T1000 (cell line): ENCODE measurements at regions not wholly inside any gene's neighbourhood (a gene's known extent, or its start where the extent isn't known, plus 50 kb on each side); places are given as distances from the start of the nearest gene placed in this dataset.

Experiments
- DNase-seq: peaks from one replicate; lab custom pipeline; 2025; ENCODE audit warnings: mixed read lengths; lab: John Stamatoyannopoulos, UW

DNA sequence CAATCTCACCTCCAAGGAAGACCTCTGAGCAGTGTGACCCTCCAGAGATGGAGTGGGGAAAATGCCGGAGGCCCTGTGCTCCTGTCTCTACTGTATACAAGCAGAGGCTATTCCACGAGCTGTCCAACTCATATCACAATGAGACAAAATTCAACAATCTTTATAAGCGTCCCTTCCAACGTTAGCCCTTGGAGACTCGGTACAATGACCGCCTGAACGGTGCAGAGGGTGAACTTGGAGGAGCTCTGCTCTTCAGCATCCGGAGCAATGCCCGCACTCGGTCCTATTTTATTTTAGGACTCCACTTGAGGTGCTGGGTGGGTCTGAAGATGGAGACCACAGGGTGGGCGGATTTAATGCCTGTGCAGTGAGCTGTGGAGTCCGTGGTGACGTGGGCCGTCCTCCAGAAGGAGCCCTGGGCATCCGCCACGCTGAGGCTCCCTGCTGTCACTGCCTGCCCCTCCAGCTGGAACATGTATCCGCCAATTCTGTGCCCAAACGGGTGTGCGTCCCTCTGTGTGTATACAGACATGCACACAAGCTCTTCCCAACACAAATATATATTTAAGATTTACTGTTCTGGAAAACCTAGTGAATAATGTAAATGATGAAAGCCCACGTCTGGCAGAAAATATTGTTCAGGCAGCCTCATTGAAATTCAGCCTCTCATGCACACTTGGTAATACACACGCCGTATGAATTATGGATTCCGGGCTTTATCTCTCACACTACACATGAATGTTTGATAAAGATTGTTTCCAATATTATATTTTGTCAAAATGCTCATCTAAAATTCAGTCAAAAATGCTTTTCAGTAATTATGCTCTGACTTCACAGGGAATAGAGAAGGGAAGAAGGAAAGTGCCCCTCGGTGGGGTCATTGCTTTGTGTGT, 239.9 kb upstream of the ZMIZ1 start:
- DNase-seq = no peak

DNA sequence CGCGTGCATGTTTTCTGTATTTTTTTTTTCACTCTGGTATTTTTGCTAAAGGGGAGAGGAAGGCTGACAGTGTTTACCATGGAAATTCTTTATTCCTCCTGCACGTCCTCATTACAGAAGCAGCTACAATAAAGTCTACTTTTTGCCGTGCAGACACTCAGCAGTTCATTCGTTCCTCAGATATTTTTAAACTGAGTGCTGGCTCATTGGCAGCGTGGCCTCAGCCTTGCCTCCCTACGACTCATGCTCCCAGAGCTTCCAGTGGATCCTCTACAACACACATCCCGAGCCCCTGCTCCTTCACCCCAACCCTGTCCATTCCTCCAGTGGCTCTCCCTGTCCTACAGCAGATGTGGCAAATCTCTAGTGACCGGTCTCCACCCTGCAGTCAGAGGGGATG, 239.2 kb upstream of the ZMIZ1 start:
- DNase-seq = no peak

- no peak for DNase-seq
Measured at GRCh38 chr10:78830062-78830975, 238.4 kb upstream of the ZMIZ1 start.

GRCh38 chr10:78830976-78831375, 237.8 kb upstream of the ZMIZ1 start:
- DNase-seq = no peak

DNA sequence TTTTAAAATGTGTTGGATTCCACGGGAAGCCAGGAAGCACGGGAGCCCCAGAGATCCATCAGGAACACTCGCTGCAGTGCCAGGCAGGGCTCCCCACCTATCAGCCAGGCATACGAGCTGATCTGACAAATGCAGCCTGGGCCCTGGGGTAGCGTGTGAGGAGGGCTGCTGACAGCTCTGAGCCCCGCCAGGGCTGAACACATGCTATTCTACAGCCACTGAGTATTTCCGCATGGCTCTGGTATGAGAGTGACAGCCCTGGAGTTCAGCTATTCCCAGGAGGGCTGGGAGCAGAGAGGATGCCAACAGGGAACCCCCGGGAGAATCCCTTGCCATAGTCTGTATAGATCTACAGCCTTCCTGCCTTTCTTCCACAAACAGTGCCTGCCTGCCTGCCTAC, 237.3 kb upstream of the ZMIZ1 start:
- DNase-seq = no peak

DNA sequence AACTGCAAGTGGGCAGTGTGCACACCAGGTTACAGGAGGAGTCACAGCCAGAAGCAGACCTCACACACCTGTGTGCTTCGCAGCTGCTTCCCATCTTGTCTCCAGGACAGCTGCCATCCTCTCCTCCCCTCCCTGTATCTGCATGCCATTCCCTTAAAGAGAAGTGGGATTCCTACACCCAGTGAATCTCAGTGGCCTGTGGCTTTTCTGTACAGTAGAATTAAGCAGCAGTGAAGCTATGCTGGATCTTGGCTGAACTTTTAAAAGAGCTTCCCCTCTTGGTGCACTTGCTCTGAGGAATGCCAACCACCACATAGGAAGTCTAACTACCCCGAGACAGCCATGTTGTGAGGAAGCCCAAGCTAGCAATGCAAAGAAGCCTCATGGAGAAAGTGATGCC, 236.5 kb upstream of the ZMIZ1 start:
- no peak for DNase-seq

GRCh38 chr10:78838141-78838657, 230.6 kb upstream of the ZMIZ1 start:
- no peak for DNase-seq

DNA sequence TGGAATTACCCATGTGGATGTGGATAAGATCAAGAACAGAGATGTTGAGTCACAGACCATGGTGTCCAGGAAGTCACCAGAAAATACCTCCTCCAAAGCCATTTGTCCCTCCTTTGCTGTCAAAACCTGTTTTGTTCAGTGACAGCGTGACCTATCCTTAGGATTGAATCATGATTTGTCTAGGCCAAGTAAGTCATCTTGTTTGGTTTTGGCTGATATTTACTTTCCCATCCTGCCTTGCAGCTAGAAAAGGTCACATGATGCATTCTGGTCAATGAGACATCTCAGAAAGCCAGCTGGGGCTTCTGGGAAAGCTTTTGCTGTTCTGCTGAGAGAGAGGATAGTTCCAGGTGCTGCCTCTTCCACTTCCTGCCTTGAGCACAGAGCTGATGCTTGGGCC, 225.3 kb upstream of the ZMIZ1 start:
- no peak for DNase-seq

DNA sequence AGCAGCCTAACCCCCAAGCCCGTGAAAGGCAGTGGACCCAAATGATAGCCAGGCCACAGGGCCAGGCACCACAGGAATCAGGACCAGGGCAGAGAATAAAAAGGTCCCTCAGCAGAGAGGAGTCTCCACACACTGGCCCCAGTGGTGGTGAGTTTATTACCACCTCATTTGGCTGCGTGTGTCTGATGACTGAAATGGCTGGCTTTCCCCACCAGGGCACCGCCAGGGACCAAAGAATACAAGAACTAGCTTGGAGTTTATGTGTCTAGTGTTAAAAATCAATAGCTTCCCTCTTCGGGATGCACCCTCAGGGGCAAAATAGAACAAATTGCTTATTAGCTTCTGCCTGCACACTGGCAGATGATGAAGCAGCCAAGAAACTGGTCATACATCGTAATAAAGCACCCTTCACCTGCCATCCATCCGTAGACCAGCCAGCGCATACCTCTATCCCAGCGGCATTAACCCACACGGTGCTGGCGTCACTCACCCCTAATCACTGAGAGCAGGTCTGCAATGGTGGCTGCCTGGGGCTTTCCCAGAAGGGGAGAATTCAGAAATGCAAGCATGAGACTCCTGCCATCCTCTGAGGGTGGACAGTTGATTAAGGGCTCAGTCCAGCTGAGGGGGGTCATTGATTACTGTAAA, 223.7 kb upstream of the ZMIZ1 start:
- DNase-seq = no peak

GRCh38 chr10:78846071-78846470, 222.7 kb upstream of the ZMIZ1 start:
- DNase-seq = no peak

DNA sequence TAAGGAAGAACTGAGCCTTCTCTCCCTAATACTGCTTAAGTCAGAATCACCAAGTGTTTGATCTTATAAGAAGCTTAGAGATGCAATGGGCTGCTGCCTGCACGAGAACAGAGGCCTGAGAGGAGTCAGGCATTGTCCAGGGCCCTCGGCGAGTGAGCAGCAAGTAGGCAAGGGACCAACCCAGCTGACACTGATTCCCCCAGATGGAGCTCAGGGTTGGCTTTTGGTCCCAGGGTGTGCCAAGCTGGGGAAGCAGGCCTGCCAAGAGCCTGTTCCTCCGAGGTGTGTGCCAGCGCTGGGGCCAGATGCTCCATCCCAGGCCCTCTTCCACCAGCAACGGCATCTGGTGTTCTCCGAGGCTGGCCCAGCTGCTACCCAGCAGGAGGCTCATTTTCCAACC, 222.0 kb upstream of the ZMIZ1 start:
- DNase-seq = no peak

DNA sequence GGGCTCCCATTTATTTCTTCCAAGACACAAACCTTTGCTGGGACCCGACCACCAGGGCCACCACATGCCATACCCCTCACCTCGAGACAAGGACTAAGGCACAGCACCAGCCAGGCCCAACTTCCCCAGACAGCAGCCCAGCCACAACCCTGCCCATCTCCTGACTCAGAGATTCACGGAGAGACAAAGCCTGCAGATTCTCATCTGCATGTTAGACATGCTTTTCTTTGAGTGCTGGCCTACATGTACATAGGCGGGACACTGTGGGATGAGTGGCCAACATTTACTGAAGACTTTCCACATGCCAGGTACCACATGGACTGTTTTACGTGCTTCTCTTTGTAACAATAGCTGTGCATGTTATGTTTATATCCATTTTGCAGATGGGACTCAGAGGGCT, 221.3 kb upstream of the ZMIZ1 start:
- no peak for DNase-seq

GRCh38 chr10:78849115-78849514, 219.7 kb upstream of the ZMIZ1 start:
- DNase-seq = no peak

- no peak for DNase-seq
Measured at GRCh38 chr10:78849731-78850130, 219.0 kb upstream of the ZMIZ1 start.

DNA sequence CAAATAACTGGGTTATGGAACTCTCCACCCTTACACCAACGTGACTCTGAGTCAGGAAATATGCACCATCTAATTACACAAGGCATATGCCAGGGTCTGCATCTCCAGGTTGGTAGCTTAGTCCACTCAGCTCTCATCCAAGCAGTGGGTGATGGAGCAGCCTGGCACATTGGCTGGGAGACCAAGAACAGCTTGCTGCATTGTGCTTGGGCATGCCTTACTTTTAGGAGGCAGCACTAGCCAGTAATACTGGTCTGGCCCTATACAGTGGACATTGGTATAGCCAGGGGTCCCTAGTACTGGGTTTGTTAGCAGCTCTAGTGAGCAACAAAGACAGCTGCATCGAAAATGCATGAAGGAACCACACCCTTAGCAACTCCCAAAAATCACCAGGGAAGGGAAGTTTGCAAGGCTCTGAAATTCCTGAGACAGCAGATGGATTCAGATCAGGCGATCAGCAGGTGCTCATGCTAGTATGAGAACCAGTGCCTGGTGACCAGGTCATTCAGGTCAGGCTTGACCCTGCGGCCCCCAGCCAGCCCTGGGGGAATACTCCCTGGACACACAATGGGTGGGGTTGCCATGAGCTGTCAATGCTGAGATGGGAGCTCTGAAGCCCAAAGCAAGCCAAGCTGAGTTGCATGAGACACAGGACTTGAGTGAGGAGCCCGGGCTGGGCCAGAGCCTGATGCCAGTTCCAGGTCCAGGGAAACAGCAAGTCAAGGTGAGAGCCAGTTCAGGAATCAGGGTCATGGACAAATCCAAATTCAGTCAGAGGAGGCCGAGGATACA, 217.9 kb upstream of the ZMIZ1 start:
- no peak for DNase-seq

- no peak for DNase-seq
Measured at GRCh38 chr10:78851647-78852046, 217.1 kb upstream of the ZMIZ1 start.

- no peak for DNase-seq
Measured at GRCh38 chr10:78852466-78853240, 216.1 kb upstream of the ZMIZ1 start.

DNA sequence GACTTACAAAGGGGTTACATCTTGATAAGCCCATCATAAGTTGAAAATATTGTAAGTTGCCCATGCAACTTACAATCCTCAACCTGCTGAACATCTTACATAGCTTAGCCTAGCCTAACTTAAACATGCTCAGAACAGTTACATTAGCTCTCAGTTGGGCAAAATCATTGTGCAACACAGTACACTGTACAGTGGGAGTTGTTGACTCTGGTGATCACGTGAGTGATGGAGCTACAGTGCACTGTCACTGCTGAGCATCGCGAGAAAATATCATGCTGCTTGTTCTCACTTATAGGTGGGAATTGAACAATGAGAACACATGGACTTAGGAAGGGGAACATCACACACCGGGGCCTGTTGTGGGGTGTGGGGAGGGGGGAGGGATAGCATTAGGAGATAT, 214.9 kb upstream of the ZMIZ1 start:
- DNase-seq = no peak

GRCh38 chr10:78856421-78856820, 212.3 kb upstream of the ZMIZ1 start:
- no peak for DNase-seq

GRCh38 chr10:78857193-78857592, 211.6 kb upstream of the ZMIZ1 start:
- no peak for DNase-seq

DNA sequence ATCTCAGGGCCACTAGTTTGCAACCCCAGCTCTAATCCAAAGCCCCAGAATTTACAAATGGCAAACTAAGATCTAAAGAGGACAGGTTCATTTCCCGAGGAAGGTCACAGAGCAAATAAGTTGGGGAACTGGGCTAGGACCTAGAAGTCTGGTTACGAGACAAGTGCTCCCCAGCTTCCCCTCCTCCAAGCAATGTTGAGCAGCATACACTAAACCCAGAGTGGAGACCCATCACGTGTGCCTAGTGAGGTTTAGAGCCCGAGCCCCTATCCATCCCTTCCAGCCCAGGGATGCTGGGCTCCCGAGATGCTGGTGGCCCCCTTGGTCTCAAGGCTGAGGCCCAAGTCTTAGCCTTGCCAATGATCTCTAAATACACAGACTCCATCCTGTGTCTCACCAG, 209.5 kb upstream of the ZMIZ1 start:
- no peak for DNase-seq
